ENCODE measurements at regions not wholly inside any gene's neighbourhood (a gene's known extent, or its start where the extent isn't known, plus 50 kb on each side); places are given as distances from the start of the nearest gene placed in this dataset.

DNA sequence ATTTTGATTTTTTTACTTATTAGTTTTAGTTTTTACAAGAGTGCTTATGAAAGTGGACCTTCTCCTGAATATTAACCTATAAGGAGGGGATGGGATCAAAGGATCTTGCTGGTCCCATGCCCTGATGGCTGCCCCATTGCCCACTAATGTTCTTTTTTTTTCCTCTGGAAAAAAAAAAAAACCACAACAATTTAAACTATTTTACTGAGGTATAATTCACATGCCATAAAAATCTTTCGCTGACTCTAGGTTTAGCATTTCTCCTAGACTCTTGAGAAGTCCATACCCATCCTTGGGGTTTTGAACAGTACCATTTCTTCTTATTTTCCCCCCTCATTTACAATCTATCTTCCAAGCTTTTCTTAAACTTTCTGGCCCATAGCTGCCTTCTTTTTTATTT is 481.8 kb downstream of the TFEC start:
- H3K27ac ChIP-seq, result no peak overlapping the region
- H3K4me3 ChIP-seq, result no peak overlapping the region
- no peak overlapping the region for H3K9ac ChIP-seq (ENCODE audit: low read depth in 2 of 2, low read length in 2 of 2)
- intact Hi-C loops (cut with DNase I), result no loop called here
- no peaks in the 10 kb centered on the region for H3K4me1 ChIP-seq
- no peaks in the 10 kb centered on the region for H3K36me3 ChIP-seq
- no peaks in the 10 kb centered on the region for H3K27me3 ChIP-seq
- no peaks in the 10 kb centered on the region for H3K9me3 ChIP-seq
- TF ChIP-seq, protein P1, sequence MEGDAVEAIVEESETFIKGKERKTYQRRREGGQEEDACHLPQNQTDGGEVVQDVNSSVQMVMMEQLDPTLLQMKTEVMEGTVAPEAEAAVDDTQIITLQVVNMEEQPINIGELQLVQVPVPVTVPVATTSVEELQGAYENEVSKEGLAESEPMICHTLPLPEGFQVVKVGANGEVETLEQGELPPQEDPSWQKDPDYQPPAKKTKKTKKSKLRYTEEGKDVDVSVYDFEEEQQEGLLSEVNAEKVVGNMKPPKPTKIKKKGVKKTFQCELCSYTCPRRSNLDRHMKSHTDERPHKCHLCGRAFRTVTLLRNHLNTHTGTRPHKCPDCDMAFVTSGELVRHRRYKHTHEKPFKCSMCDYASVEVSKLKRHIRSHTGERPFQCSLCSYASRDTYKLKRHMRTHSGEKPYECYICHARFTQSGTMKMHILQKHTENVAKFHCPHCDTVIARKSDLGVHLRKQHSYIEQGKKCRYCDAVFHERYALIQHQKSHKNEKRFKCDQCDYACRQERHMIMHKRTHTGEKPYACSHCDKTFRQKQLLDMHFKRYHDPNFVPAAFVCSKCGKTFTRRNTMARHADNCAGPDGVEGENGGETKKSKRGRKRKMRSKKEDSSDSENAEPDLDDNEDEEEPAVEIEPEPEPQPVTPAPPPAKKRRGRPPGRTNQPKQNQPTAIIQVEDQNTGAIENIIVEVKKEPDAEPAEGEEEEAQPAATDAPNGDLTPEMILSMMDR (IDR thresholded peaks at IDR 0.05), result no peak
- DNase-seq, result no peak

DNA sequence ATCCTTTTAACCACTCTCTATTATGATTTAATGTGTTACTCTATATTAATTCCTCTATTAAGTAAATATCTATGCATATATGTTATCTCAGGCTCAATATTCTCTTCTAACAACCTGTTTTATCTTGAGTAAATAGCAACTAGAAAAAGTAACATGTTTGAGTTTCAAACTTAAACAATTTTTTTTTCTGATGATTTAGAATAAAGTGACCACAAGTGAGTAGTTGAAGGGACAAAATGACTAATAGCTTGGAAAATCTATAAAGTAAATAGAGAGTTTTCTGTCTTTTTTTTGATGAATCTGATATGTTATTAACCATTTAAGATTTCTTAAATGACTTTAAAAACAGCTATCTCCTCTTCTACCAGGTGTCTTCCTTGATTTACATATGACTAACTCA is 483.8 kb downstream of the TFEC start:
- Histone ChIP-seq H3K4me1 (no peaks in the 10 kb centered on the region), H3K27ac (no peak overlapping the region), H3K9me3 (no peaks in the 10 kb centered on the region), H3K36me3 (no peaks in the 10 kb centered on the region), H3K27me3 (no peaks in the 10 kb centered on the region), H3K4me3 (no peak overlapping the region), H3K9ac (ENCODE audit: low read depth in 2 of 2, low read length in 2 of 2) (no peak overlapping the region)
- TF ChIP-seq, protein P1 (IDR thresholded peaks at IDR 0.05), result no peak
- DNase-seq, result no peak
- intact Hi-C loops (cut with DNase I), result no loop called here

DNA sequence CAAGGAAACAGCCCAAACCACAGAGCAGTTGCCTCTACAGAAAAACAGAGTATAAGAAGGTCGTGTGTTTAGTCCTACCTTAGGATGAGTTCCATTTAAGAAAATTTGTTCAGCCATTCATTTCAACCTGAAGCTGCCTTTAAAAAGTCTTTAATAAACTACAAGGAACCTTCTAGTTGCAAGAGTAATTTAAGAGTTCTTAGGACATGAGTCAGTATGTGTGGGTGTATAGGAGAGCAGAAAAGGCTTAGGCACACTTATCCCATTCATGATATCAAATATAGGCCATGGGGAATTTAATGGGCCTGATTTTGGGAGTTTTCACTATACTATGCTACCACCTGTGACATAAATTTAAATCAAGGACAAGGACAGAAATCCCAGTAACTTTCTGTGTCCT is 496.8 kb downstream of the TFEC start:
- no peaks in the 10 kb centered on the region for H3K9me3 ChIP-seq
- no peak overlapping the region for H3K4me3 ChIP-seq
- no peaks in the 10 kb centered on the region for H3K27me3 ChIP-seq
- intact Hi-C loops (cut with DNase I), result no loop called here
- H3K9ac ChIP-seq (ENCODE audit: low read depth in 2 of 2, low read length in 2 of 2), result no peak overlapping the region
- H3K27ac ChIP-seq, result no peak overlapping the region
- H3K4me1 ChIP-seq, result no peaks in the 10 kb centered on the region
- H3K36me3 ChIP-seq, result no peaks in the 10 kb centered on the region
- TF ChIP-seq, protein P1 (IDR thresholded peaks at IDR 0.05), result no peak
- DNase-seq, result no peak

DNA sequence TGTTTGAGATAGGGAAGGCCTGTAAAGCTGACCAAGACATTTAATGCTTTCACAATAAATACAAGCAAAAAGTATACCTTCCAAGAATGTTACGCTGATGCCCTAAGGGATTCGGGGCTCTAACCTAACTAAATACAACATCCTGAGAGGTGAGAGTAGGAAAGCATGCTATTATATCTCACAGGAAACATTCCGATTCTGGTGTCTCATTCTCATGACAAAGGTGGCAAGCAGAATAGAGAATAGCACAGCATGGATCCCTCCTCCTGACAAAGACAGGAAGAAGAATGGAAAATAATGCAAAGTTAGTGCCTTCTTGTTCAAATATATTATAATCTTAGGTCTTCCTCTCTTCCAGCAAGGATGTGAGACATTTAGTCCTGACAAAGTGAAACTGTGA is 504.3 kb downstream of the TFEC start:
- intact Hi-C loops (cut with DNase I), result no loop called here
- no peak overlapping the region for H3K4me3 ChIP-seq
- H3K27ac ChIP-seq, result no peak overlapping the region
- TF ChIP-seq, protein P1 (IDR thresholded peaks at IDR 0.05), result no peak
- H3K4me1 ChIP-seq, result no peaks in the 10 kb centered on the region
- no peak for DNase-seq
- H3K36me3 ChIP-seq, result no peaks in the 10 kb centered on the region
- H3K27me3 ChIP-seq, result no peaks in the 10 kb centered on the region
- no peaks in the 10 kb centered on the region for H3K9me3 ChIP-seq
- H3K9ac ChIP-seq (ENCODE audit: low read depth in 2 of 2, low read length in 2 of 2), result no peak overlapping the region

DNA sequence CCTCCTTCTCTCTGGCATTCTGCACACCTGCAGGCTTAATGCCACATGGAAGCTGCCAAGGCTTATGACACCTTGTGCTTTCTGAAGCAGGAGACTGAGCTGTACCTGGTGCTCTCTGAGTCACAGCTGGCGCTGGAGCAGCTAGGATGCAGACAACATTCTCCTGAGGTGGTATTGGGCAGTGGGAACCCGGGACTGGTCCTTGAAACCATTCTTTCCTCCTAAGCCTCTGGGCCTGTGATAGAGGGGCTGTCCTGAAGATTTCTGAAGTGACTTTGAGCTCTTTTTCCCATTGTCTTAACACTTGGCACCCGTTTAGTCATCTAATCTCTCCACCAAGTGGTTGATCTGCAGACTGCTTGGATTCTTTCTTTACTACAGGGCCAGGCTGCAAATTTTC is 508.4 kb downstream of the TFEC start:
- intact Hi-C loops (cut with DNase I), result no loop called here
- TF ChIP-seq, protein P1 (IDR thresholded peaks at IDR 0.05), result no peak
- Histone ChIP-seq H3K27me3 (no peaks in the 10 kb centered on the region), H3K9ac (ENCODE audit: low read depth in 2 of 2, low read length in 2 of 2) (no peak overlapping the region), H3K27ac (no peak overlapping the region), H3K4me3 (no peak overlapping the region), H3K4me1 (no peaks in the 10 kb centered on the region), H3K36me3 (no peaks in the 10 kb centered on the region), H3K9me3 (no peaks in the 10 kb centered on the region)
- DNase-seq, result no peak

DNA sequence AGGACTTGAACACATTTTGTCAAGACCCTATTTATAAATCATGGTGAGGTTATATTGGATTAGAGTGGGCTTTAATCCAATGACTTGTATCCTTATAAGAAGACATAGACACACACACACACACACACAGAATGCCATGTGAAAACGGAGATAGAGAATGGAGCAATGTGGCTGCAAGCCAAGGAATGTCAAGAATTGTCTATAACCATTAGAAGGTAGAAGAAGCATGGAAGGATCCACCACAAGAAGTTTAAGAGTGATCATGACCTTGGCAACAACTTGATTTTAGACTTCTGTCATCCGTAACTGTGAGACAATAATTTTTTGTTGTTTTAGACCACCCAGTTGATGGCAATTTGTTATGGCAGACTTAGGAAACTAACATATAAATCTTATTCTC is 514.2 kb downstream of the TFEC start:
- intact Hi-C loops (cut with DNase I), result no loop called here
- H3K4me1 ChIP-seq, result no peaks in the 10 kb centered on the region
- TF ChIP-seq, protein P1 (IDR thresholded peaks at IDR 0.05), result no peak
- H3K4me3 ChIP-seq, result no peak overlapping the region
- no peaks in the 10 kb centered on the region for H3K9me3 ChIP-seq
- no peaks in the 10 kb centered on the region for H3K27me3 ChIP-seq
- no peak for DNase-seq
- H3K36me3 ChIP-seq, result no peaks in the 10 kb centered on the region
- H3K9ac ChIP-seq (ENCODE audit: low read depth in 2 of 2, low read length in 2 of 2), result no peak overlapping the region
- no peak overlapping the region for H3K27ac ChIP-seq

Measured in colonic mucosa (tissue), 4 donors.